NCI-H226 (cell line): ENCODE measurements at regions not wholly inside any gene's neighbourhood (a gene's known extent, or its start where the extent isn't known, plus 50 kb on each side); places are given as distances from the start of the nearest gene placed in this dataset.
"Not testable (repeated sequence)": the region's sequence is repeated elsewhere in the genome, so short reads cannot be mapped to it uniquely, and the experiment has no call there.

ENCODE experiments used
- DNase-seq: peaks from one replicate; pipeline ENCODE4 v3.0.0-alpha.2; 2015

DNA sequence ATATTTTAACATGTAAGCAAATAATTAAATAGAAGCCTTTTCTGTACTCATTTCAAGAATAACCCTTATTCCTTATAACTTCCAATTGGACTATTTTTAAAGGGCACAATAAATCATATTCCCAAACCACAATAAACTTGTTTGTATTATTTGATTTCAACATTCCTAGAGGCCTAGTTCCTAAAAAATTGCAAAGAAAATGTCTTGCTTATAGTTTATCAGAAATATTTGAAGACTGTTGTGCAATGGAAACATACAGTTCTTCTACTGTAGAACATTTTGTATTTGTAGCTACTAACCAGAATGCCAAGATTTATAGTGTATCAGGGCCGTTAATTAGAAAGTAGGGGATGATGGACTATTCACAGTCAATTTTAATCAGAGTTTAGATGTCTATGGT, 1037.0 kb upstream of the CDH18 start:
- no peak for DNase-seq

DNA sequence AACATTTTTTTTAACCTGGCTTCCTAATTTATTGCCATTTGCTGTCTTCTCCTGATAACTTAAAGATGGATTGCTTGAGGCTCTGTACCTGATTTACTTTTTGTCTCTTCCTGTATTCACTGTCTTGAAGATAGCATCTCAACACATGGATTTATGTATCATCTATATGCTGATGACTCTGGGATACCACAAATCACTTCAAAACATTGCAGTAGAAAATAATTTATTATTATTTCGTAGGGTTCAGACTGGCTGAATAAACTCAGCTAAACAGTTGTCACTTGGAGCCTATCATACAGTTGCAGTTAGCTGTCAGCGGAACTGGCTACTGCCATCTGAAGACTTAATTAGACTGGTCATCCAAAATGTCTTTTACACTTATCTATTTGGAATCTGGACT, 1025.2 kb upstream of the CDH18 start:
- DNase-seq: no peak

DNA sequence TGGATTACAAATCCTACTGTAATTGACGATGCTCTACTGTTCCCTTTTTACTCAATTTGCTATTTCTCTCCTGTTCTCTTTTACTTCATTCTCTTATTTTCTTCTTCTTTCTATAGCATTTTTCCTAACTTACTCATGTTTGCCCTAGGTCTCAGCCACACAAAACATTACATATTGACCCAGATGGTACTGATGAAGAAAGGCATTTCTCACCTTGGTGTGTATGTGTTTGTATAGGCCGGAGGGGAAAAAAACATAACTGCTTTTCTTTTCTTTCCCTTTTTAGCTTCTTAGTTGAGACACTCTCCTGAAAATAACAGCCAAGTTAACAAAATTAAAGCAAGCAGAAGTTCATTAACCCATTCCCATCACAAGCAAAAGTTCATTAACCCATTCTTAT, 1019.8 kb upstream of the CDH18 start:
- no peak for DNase-seq

DNA sequence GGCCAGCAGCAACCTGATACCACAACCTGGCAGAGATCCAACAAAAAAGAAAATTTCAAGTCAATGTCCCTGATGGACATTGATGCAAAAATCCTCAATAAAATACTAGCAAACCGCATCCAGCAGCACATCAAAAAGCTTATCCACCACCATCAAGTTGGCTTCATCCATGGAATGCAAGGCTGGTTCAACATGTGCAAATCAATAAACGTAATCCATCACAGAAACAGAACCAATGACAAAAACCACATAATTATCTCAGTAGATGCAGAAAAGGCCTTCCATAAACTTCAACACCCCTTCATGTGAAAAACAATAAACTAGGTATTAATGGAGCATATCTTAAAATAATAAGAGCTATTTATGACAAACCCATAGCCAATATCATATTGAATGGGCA, 1000.9 kb upstream of the CDH18 start:
- DNase-seq: not testable (repeated sequence)

DNA sequence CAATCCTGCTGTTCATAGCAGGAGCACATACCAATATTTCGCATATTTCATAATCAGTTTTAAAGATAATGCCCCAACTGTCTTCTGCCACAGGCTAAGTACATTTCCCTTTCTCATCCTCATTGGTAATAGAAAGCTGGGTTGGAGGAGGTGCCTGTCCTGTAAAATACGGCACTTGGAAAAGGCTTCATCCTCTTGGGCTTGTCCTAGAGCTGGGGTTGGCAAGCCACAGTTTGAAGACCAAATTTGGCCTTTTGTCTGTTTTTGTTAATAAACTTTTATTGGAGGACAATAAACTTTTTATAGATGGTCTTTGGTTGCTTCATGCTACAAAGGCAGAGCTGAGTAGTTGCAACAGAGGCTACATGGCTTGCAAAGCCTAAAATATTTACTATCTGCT, 997.8 kb upstream of the CDH18 start:
- DNase-seq: no peak

DNA sequence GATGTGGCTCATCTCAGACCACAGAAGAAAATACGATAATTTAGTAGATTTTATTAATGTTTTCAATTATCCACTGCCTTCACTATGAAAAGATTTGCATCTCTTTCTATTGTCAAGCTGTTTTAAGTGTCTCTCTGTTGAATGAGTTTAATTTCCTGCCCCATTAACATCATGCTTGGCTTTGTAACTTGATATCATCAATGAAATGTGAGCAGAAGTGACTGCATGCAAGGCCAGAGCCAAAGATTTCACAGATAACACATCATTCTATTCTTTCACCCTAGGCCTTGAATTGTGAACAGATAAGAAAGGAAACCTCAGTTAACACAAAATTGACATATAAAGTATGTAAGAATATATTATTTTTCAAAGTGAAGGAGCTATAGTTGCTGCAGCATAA, 986.4 kb upstream of the CDH18 start:
- no peak for DNase-seq

DNA sequence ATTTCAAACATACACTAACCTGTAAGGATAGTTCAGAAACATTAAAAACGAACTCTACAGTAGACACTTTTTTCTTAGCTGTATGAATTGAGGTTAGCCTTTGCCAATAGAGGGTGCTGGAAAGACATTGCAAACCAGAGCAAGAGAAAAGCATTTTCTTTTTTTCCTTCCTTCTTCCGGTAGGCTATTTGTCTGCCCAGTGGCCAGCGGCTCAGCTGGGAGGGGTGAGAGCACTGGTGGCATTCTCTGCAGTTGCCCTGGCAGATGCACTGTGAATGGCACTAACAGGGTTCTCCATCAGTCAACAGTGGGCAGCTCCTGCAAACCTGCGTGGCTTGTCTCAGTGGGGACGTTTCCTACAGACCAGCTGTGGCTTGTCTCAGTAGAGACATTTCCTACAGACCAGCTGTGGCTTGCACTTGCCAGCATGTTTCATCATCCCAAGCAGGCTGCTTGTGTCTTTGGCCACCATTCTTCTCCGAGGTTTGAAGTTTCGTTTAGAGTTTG, 984.5 kb upstream of the CDH18 start:
- peak; percentile 44 for DNase-seq

DNA sequence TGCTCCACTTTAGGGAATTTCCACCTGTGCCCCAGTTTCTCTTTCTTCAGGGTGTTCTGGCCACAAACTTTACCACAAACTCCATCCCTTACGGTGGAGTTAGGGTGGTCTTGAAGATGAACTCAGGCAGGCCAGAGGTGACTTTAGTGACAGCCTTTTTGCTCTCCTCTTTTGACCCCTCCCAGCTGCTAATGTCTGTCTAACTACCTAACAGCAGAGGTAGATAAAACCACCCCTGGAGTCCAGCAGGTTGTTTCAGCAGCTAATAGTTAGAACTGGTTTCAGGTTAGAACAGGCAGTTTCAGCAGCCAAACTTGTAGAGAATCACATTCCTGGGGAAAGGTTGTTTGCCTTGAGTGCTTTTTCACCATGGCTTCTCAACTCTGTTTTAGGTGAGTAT, 971.3 kb upstream of the CDH18 start:
- no peak for DNase-seq

DNA sequence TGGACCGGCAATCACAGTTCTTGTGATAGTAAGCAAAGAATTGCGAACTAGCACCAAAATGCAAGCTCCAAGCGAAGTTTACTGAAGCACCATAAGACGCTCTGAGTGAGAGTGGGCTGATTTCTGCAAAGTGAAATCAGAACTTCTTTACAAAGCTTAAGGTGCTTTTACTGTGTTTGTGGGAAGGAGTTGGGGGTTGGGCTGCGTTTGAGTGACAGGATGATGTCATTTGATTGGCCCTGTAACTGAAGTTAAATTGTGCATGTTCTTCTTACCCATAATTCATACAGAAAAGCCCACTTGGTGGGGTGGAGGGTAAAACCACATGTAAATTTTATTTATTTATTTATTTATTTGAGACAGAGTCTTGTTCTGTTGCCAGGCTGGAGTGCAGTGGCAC, 970.6 kb upstream of the CDH18 start:
- DNase-seq: no peak

DNA sequence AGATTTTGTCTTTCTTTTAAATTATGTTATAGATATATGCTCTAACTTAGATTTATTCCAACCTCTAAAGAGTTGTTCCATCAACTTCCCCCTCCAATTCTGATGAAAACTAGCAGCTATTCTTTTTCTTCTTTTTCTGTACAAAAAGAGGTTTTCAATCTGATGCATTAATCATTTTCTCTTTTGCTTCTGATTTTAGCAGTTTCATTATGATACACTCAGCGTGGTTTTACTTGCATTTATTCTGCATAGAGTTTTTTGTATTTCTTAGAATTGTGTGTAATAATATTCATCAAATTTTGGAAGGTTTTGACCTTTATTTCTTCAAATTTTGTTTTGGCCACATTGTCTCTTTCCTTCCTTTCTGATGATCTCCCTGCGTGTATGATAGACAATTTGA, 968.1 kb upstream of the CDH18 start:
- DNase-seq: no peak

DNA sequence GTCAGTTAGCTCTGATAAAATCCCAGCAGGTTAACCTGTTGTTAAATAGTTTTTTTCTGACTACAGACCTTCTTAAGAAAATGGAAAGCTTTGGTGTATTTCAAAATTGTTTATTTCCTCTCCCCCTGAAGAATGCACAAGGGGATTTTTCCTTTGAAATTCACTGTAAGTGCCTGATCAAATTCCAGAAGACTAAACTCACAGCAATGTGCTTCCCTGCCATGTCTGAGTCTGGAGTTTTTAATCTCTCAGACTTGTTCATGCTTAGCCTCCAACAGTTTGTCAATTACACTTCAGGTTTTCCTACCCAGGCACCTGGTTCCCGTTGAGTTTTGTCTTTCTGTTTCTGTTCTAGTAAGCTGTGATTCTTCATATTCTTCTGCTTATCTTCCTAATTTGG, 961.6 kb upstream of the CDH18 start:
- DNase-seq: peak; percentile 65

DNA sequence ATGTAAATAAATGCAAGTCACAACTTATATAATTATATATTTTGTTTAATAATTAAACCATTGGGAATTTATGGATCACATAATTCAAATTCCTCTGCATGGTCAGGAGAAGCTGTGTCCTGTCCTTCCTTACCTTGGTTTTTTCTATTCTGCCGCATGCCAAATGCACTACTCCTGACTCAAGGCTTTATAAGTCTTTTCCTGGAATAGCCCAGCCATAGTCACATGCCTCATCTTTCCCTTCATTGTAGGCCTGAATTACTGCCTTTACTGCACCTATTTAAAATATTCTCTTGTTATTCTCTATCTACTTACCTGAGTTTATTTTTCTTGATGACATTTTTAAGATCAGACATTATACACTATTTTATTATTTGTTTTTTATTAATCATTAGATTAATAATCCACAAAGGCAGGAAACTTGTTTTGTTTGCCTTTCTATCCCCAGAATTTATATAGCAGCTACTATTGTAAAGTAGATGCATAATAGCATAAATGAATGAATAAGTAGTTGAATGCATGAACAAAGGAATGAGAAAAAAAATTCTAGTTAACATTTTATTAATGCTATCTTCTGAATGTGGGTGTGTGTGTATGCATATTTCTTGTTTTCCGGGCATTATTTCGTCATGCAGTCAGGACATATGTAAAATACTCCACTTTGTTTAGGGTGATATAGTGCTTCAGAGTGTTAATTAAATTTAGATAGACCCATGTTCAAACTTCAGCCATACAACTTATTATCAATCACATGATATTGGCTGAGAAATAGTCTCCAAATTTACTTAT, 955.4 kb upstream of the CDH18 start:
- not testable (repeated sequence) for DNase-seq

DNA sequence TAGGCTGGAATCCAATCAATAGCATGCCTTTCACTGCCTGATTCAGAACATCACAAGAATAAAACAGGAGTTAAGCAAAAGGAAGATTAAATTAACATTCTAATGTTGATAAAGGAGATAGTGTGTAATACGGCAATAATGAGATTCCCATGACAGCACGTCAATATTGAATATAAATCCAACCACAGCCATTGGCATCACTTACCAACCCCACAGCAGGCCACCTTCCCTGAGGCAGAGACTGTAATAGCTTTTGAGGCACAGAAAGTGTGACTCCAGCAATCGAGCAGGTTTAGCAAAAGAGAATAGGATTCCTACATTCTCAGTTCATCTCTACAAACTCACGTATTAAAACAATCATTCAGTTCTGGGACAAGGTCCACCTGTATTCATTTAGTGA, 954.6 kb upstream of the CDH18 start:
- not testable (repeated sequence) for DNase-seq

DNA sequence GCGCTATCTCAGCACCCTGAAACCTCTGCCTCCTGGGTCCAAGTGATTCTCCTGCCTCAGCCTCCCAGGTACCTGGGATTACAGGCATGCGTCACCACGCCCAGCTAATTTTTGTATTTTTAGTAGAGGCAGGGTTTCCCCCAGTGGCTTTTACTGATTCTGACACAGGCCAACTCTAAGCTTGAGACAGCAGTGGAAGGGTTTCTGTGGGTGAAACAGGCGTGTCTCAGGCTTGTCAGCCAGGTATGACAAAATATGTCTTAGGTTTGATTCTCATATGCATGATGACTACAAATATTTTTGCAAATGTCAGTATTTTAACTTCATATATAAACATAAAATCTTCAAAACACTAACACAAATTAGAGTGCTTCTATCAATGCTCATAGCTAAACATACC, 952.8 kb upstream of the CDH18 start:
- not testable (repeated sequence) for DNase-seq

DNA sequence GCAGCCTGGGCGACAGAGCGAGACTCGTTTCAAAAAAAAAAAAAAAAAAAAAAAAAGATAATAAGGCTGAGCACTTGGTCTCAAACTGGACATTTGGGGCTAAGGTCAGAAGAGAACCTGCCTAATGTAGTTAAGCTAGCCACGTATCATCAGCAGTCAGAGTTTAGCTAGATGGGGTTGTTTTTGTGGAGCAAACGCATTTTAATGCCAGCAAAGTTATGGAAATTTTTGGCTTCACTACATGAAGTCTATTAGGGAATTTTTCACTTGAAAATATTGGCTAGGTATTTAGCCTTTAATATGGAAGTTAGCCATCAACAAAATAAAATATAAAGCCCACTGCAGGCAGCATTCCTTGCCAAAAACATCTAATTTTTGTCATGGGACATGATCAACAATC, 902.9 kb upstream of the CDH18 start:
- not testable (repeated sequence) for DNase-seq

DNA sequence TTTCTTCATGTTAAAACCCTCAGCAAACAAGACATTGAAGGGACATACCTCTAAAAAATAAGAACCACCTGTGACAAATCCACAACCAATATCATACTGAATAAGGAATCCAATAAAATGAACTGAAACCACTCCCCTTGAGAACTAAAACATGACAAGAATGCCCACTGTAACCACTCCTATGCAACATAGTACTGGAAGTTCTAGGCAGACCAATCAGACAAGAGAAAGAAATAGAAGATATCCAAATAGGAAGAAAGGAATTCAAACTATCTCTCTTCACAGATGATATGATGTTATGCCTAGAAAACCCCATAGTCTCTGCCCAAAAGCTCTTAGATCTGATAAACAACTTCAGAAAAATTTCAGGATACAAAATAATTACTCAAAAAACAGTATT, 887.7 kb upstream of the CDH18 start:
- peak; percentile 1 for DNase-seq

DNA sequence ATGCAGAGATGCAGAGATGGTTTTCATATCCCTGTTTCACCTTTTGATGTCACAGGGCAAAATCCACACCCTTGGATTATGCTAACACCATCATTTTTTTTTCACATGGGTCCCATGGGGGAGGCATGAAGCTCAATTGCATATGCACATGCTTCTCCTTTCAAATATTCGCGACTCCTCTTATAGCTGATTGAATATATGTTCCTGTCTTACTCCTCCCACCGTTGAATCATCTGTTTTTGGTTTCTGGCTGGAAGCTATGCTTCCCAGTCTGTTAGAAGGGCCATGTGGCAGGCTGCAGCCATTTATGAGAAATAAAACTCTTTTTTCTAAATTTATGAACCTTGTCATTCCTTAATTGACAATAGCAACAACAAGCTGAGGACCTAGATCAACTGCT, 877.9 kb upstream of the CDH18 start:
- DNase-seq: not testable (repeated sequence)

DNA sequence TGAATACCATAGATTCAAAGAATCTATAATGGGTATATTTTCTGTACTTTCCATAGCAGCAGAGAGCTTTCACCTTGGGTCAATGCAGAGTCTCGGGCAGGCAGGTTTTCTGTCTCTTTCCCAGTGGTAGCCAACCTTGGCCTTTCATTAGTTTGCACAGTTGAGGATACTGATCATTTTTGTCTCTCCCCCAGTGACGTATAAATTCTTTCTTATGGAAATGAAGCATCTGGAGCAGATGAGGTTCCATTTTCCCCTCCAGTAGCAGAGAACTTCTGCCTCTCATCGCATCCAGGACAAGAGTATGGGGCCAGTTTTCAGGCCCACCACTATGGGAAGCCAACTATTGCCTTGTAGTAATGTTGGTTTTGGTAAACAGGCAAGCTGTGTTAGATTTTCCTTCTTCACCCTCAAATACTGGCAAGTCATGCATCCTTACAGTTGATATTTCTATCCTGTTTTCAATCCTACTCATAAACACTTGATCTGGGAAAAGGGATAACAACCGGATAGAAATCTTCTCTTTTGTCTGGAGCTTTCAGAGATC, 845.2 kb upstream of the CDH18 start:
- no peak for DNase-seq

DNA sequence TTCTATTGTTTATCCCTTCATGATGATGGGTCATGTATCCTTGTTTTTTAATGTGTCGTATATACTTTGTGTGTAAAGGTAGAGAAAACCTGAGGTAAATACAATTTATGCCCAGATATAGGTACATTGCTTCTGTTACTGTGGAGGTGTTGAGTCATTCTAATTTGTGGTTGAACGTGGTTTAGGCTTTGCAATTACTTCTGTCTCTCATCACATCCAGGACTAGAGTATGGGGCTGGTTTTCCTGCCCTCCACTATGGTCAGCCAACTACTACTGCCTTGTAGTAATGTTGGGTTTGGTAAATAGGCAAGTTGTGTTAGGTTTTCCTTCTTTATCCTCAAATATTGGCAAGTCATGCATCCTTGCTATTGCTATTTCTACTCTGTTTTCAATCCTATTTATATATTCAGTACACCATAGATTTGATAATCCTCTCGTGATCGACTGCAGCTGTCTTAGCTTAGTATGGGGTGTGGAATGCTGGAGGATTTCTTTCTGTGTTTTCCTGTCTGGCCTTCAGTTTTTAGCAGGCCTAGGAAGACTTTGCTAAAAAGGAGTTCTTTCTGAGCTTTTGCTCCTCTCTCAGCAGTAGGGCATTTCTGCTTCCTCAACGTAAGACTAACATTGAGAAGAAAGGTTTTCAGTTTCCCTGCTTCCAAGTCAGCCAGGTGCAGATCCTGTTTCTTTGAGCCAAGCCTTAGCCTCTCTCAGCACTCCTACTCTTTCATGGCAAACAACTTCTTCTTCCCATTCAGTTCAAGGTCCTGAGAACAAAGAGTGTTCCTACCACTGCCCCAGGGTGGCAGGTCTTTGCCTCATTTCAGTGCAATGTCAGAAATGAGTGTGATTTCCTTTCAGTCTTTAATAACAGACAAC, 844.4 kb upstream of the CDH18 start:
- no peak for DNase-seq

DNA sequence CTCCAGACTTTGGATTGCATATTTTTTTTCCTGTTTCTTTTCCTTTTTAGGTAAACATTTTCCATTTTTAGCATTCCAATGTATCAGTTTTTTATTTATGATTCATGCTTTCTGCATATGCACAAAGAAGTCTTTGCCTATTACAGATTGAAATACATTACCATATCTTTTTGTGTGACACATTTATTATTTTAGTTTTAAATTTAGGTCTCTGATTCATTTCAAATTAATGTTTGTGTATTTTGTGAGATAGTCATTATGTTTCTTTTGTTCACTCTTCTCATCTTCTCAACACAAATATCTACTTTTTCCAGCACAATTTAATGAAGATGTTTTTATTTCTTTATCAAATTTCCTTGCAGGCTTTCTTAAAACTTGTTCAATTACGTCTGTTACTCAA, 838.0 kb upstream of the CDH18 start:
- DNase-seq: not testable (repeated sequence)

DNA sequence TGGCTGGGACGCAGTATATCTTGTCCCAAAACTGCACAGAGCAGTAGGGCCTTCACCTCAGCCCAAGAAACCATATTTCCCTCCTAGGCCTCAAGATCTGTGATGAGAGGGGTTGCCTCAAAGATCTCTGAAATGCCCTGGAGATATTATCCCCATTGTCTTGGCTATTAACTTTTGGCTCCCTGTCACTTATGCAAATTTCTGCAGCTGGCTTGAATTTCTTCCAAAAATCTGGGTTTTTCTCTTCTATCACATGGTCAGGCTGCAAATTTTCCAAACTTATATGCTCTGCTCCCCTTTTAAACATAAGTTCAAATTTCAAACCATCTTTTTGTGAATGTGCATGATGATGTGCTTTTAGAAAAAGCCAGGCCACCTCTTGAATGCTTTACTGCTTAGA, 809.2 kb upstream of the CDH18 start:
- DNase-seq: not testable (repeated sequence)

DNA sequence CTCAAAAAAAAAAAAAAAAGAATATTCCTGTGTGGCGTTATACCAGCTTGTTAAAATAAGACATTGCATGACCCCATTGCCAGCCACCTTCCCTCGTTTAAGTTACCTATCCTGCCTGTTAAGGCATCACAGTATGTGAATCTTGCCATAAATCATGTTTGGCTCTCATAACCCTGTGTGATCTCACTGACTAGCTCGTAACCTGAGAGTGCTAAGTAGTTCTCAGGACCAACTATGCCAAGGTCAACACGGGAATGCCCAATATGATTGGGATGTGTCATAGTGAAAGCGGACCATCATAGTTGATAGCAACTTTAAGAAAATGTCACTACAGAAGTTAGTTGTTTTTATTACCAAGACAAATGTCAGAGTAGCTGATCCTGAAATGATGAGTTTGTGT, 796.8 kb upstream of the CDH18 start:
- not testable (repeated sequence) for DNase-seq

DNA sequence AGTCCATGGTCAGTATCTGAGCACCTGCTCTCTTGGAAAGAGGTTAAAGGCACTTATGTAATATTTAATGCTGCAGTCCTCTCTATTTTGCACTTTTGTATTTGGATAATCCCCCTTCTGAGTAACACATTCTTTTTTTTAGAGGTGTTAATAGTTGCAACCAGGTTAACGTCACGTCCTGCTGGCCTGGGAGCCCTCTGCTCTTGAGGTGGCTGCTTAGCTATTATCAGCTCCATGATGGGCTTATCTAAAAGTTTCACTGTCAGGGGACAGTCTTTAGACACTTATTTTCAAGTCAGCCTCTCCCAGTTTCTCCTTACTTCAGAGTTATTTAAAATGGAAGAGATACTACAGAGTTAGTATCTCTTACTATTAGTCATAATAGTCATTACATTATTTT, 795.5 kb upstream of the CDH18 start:
- not testable (repeated sequence) for DNase-seq

DNA sequence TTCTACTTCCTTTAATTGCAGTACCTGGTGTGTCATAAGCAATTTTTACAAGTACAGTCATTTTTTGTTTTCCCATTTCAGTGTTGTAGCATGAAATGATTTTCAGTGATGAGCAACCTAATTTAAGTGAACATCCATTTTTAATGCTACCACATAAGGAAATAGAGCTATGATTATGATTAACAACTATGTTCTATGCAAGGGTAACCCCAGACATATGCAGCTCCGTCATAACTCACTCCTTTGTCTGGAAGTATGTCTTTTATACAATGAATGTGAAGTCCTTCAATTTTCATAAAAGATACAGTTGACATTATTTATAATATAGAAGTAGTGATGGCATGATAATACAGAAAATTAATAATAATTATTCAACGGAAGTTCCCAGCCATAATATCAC, 783.3 kb upstream of the CDH18 start:
- not testable (repeated sequence) for DNase-seq
